PC-9 (cell line): ENCODE measurements at regions not wholly inside any gene's neighbourhood (a gene's known extent, or its start where the extent isn't known, plus 50 kb on each side); places are given as distances from the start of the nearest gene placed in this dataset.

ENCODE experiments used
- BruUV-seq: library from RNA; stranded (reverse); fragments of 400-500 nt; replicated peaks from 2 replicates; lab custom pipeline; 2021; lab: Mats Ljungman, UMichigan
- CTCF ChIA-PET: fragments of 300-600 bp; sonication (Branson Sonifier 250); formaldehyde crosslinking; loops from one replicate; lab custom pipeline; 2022; ENCODE audit warnings: antibody characterized with exemption; lab: Charles Lee
- POLR2A ChIA-PET: fragments of 300-600 bp; sonication (Branson Sonifier 250); formaldehyde crosslinking; loops from one replicate; lab custom pipeline; 2022; ENCODE audit warnings: antibody characterized with exemption; ENCODE audit not compliant: unreplicated experiment; lab: Charles Lee
- DNase-seq, 2 experiments: peaks; one replicate each; pipeline versions ENCODE4 v3.0.0 to v3.0.0-alpha.2; 2015 to 2022; ENCODE audit warnings: mixed read lengths in 1 of 2
- H2AFZ ChIP-seq: fragments of 200-600 bp; sonication (generic); 2 replicates; pipeline ENCODE4 v1.8.1; 2017; ENCODE audit warnings: antibody characterized with exemption
- H3F3A ChIP-seq: fragments of 200-600 bp; sonication (generic); 2 replicates; pipeline ENCODE4 v1.8.1; 2017; ENCODE audit warnings: antibody characterized with exemption, mild to moderate bottlenecking, low read depth; ENCODE audit not compliant: insufficient read depth
- H3K27ac ChIP-seq: fragments of 200-600 bp; sonication (generic); 2 replicates; pipeline ENCODE4 v1.6.1; 2016; ENCODE audit warnings: mixed run types
- H3K27me3 ChIP-seq: fragments of 200-600 bp; sonication (generic); 2 replicates; pipeline ENCODE4 v1.6.1; 2016; ENCODE audit warnings: low read depth, mixed run types; ENCODE audit not compliant: insufficient read depth
- H3K36me3 ChIP-seq: fragments of 200-600 bp; sonication (generic); 2 replicates; pipeline ENCODE4 v1.6.1; 2016; ENCODE audit warnings: low read depth, mixed run types
- H3K4me1 ChIP-seq: fragments of 200-600 bp; sonication (generic); replicated peaks from 2 replicates; pipeline ENCODE4 v1.6.1; 2016; ENCODE audit warnings: mixed run types; ENCODE audit not compliant: insufficient read depth
- H3K4me2 ChIP-seq: fragments of 200-600 bp; sonication (generic); 2 replicates; pipeline ENCODE4 v1.6.1; 2017; ENCODE audit warnings: mixed run types
- H3K4me3 ChIP-seq: fragments of 200-600 bp; sonication (generic); 2 replicates; pipeline ENCODE4 v1.6.1; 2016; ENCODE audit warnings: mixed run types
- H3K79me2 ChIP-seq: fragments of 200-600 bp; sonication (generic); 2 replicates; pipeline ENCODE4 v1.6.1; 2017; ENCODE audit warnings: low read depth, mixed run types
- H3K9me2 ChIP-seq: fragments of 200-600 bp; sonication (generic); 2 replicates; pipeline ENCODE4 v1.8.1; 2017; ENCODE audit warnings: mild to moderate bottlenecking; ENCODE audit not compliant: insufficient read depth
- H3K9me3 ChIP-seq: fragments of 200-600 bp; sonication (generic); 2 replicates; pipeline ENCODE4 v1.8.1; 2016; ENCODE audit warnings: low read depth; ENCODE audit not compliant: insufficient read depth
- H4K20me1 ChIP-seq: fragments of 200-600 bp; sonication (generic); 2 replicates; pipeline ENCODE4 v1.8.1; 2017; ENCODE audit not compliant: insufficient read depth
- CTCF ChIP-seq: fragments of 200-600 bp; sonication (generic); conservative IDR thresholded peaks from 2 replicates; pipeline ENCODE4 v1.6.1; 2017; ENCODE audit warnings: mixed run types, antibody characterized with exemption, mild to moderate bottlenecking, moderate library complexity
- EZH2 ChIP-seq: fragments of 200-600 bp; sonication (generic); IDR thresholded peaks from 2 replicates; pipeline ENCODE4 v1.8.0; 2017; ENCODE audit warnings: antibody characterized with exemption, low read depth
- intact Hi-C: fragments of 100-400 bp; cut with micrococcal nuclease; formaldehyde crosslinking; loops from one replicate; pipeline ENCODE4 v1.10.0; 2022; ENCODE audit not compliant: unreplicated experiment

DNA sequence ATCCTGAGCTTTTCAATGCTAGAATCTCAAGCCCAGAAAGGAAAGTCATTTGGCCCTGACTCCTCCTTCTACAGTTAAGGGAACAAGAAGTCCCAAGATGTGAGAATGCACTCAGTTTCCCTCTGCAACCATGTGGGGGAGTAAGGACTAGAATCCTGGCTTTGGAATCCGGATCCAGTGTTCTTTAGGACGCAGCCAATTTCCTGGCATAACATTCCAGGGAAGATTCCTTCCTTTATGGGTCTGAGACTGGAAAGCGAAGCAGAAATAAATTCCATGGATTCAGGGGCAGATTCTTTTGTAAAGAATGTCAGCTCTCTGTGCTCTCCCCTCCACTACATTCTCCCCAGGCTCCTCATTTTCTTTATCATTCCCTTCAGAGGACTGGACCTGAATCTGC, 151.8 kb upstream of the SOX14 start:
- no peaks in the 10 kb centered on the region for H3F3A ChIP-seq
- H3K9me3 ChIP-seq = no peaks in the 10 kb centered on the region
- ChIA-PET CTCF (no interaction called here), POLR2A (no interaction called here)
- no peak for TF ChIP-seq CTCF
- no peak for TF ChIP-seq EZH2
- H3K27ac ChIP-seq = no peak overlapping the region
- H2AFZ ChIP-seq = no peak overlapping the region
- no peaks in the 10 kb centered on the region for H3K36me3 ChIP-seq
- no peaks in the 10 kb centered on the region for H3K4me1 ChIP-seq
- H4K20me1 ChIP-seq = no peaks in the 10 kb centered on the region
- no peak overlapping the region for H3K4me2 ChIP-seq
- H3K27me3 ChIP-seq = peaks cover 17% of the 10 kb centered on the region; the same call in 1 of the 2 replicates
- BruUV-seq = no TSS peak
- H3K9me2 ChIP-seq = no peaks in the 10 kb centered on the region
- no peak overlapping the region for H3K4me3 ChIP-seq
- intact Hi-C loops = no loop called here
- DNase-seq = no peak
- no peaks in the 10 kb centered on the region for H3K79me2 ChIP-seq

- BruUV-seq = no TSS peak
- Histone ChIP-seq H2AFZ (no peak overlapping the region), H3K9me3 (no peaks in the 10 kb centered on the region), H4K20me1 (no peaks in the 10 kb centered on the region), H3K27me3 (peaks cover 17% of the 10 kb centered on the region; the same call in 1 of the 2 replicates), H3K4me2 (no peak overlapping the region), H3K4me1 (no peaks in the 10 kb centered on the region), H3K27ac (no peak overlapping the region), H3K36me3 (no peaks in the 10 kb centered on the region), H3K9me2 (no peaks in the 10 kb centered on the region), H3K4me3 (no peak overlapping the region), H3K79me2 (no peaks in the 10 kb centered on the region), H3F3A (no peaks in the 10 kb centered on the region)
- intact Hi-C loops = no loop called here
- DNase-seq = no peak
- ChIA-PET CTCF (no interaction called here), POLR2A (no interaction called here)
- no peak for TF ChIP-seq EZH2
- no peak for TF ChIP-seq CTCF
These were observed 148.3 kb upstream of the SOX14 start for GRCh38 chr3:137615659-137616418.

DNA sequence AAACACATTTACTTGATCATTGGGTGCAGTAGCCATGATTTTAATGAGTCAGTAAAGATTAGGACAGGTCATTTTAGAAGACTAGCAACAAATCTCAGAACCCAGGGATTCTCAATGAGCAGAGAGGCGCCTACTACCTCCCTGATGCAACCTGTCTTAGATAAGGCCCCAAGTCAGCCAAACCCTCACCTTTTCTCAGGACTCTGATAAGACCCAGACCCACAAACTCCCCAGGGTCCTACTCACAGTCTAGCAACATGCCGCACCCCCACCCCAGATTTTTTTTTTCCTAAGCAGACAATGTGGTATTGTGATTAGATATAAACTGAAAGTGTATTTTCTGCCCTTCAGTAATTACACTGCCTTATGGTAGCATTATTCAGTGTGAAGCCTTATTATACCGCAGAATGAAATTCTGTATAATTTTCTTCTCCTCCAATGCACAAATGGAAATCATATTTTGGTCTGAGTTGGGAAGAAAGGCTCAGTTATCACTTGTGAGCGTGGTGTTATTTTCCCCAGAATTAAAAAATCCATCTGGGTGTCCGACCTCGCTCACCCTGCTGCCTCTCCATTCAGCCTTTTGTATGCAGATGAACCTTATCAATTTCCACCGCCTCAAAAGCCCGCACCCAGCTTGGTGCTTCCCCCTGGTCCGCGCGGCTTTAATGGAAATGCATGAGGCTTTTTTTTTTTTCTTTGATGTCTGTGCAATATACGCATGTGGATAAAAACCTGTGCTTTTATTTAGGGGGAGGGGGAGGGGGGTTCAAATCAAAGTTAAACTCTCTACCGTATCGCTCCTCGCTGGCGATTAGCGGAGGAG, 122.0 kb upstream of the SOX14 start:
- Histone ChIP-seq H3F3A (no peaks in the 10 kb centered on the region), H3K4me1 (no peaks in the 10 kb centered on the region), H3K27ac (no peak overlapping the region), H3K9me2 (no peaks in the 10 kb centered on the region), H2AFZ (no peak overlapping the region), H3K9me3 (no peaks in the 10 kb centered on the region), H3K4me3 (no peak overlapping the region), H3K79me2 (no peaks in the 10 kb centered on the region), H3K27me3 (peaks cover 40% of the 10 kb centered on the region), H3K4me2 (no peak overlapping the region), H4K20me1 (no peaks in the 10 kb centered on the region), H3K36me3 (no peaks in the 10 kb centered on the region)
- intact Hi-C loops = no loop called here
- TF ChIP-seq EZH2 (no peak), CTCF (no peak)
- CTCF ChIA-PET = no interaction called here
- DNase-seq = no peak
- no TSS peak for BruUV-seq
- POLR2A ChIA-PET = no interaction called here
